Smooth muscle cell (in vitro differentiated cells): ENCODE measurements at regions not wholly inside any gene's neighbourhood (a gene's known extent, or its start where the extent isn't known, plus 50 kb on each side); places are given as distances from the start of the nearest gene placed in this dataset.

Experiments
- DNase-seq: peaks from one replicate; lab custom pipeline; 2025; ENCODE audit not compliant: unreplicated experiment; lab: John Stamatoyannopoulos, UW
- H2AFZ ChIP-seq: fragments of 200-600 bp; sonication (generic); 2 replicates; pipeline ENCODE4 v1.6.0; 2016; ENCODE audit warnings: antibody characterized with exemption, low read depth, mild to moderate bottlenecking
- H3F3A ChIP-seq: fragments of 200-600 bp; sonication (generic); 2 replicates; pipeline ENCODE4 v1.6.0; 2017; ENCODE audit warnings: antibody characterized with exemption, low read depth
- H3K27ac ChIP-seq: fragments of 200-600 bp; sonication (generic); 2 replicates; pipeline ENCODE4 v1.5.1; 2016; ENCODE audit warnings: low read depth, mild to moderate bottlenecking
- H3K27me3 ChIP-seq: fragments of 200-600 bp; sonication (generic); 2 replicates; pipeline ENCODE4 v1.6.1; 2016; ENCODE audit warnings: low read depth, mild to moderate bottlenecking
- H3K36me3 ChIP-seq: fragments of 200-600 bp; sonication (generic); 2 replicates; pipeline ENCODE4 v1.5.1; 2016; ENCODE audit warnings: low read depth
- H3K4me1 ChIP-seq: fragments of 200-600 bp; sonication (generic); 2 replicates; pipeline ENCODE4 v1.5.1; 2016; ENCODE audit warnings: low read depth
- H3K4me2 ChIP-seq: fragments of 200-600 bp; sonication (generic); 2 replicates; pipeline ENCODE4 v1.6.0; 2016; ENCODE audit warnings: mild to moderate bottlenecking
- H3K4me3 ChIP-seq: fragments of 200-600 bp; sonication (generic); 2 replicates; pipeline ENCODE4 v1.5.1; 2016; ENCODE audit warnings: mild to moderate bottlenecking
- H3K79me2 ChIP-seq: fragments of 200-600 bp; sonication (generic); 2 replicates; pipeline ENCODE4 v1.6.0; 2016; ENCODE audit warnings: low read depth, mild to moderate bottlenecking
- H3K9ac ChIP-seq: fragments of 200-600 bp; sonication (generic); 2 replicates; pipeline ENCODE4 v1.6.0; 2016; ENCODE audit warnings: low read depth
- H3K9me3 ChIP-seq: fragments of 200-600 bp; sonication (generic); replicated peaks from 2 replicates; pipeline ENCODE4 v1.5.1; 2016; ENCODE audit warnings: low read depth
- H4K20me1 ChIP-seq: fragments of 200-600 bp; sonication (generic); 2 replicates; pipeline ENCODE4 v1.6.0; 2016; ENCODE audit warnings: low read depth
- WGBS: methylation state at CpG from one replicate; pipeline ENCODE4 v1.1.7; 2016; ENCODE audit warnings: low lambda C conversion rate; 5-methylcytosine and 5-hydroxymethylcytosine counted together
- TF ChIP-seq, protein P1 (sequence below): fragments of 200-600 bp; sonication (generic); IDR thresholded peaks from 2 replicates; pipeline ENCODE4 v1.5.1; 2017; ENCODE audit warnings: borderline replicate concordance, mild to moderate bottlenecking, antibody characterized with exemption; ENCODE audit not compliant: insufficient read depth, poor library complexity, severe bottlenecking

DNA sequence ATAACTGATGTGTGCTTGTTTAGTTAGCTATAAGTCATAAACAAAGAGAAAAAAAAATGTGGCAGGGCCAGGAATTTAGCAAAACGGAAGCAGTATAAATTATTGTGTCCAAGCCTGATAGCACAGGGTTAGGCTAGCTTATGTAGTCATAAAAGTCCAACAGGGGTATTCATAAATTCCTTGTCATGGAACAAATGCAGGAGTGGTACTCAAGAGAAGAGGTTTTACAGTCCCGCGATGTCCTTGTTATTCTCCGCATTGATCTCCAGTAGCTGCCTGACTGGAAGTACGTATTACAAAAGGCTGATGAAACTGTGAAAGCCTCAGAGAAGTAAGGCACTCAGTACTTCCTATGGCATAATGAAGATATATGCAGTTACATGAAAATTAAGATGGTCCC is 336.9 kb upstream of the TRAM1L1 start:
- Histone ChIP-seq H2AFZ (no peak overlapping the region), H4K20me1 (no peaks in the 10 kb centered on the region), H3K9ac (no peak overlapping the region), H3K36me3 (no peaks in the 10 kb centered on the region), H3K4me2 (no peak overlapping the region), H3K9me3 (no peaks in the 10 kb centered on the region), H3K4me3 (no peak overlapping the region), H3K27ac (no peak overlapping the region), H3F3A (no peaks in the 10 kb centered on the region), H3K79me2 (no peaks in the 10 kb centered on the region), H3K27me3 (no peaks in the 10 kb centered on the region), H3K4me1 (no peaks in the 10 kb centered on the region)
- TF ChIP-seq, protein P1, sequence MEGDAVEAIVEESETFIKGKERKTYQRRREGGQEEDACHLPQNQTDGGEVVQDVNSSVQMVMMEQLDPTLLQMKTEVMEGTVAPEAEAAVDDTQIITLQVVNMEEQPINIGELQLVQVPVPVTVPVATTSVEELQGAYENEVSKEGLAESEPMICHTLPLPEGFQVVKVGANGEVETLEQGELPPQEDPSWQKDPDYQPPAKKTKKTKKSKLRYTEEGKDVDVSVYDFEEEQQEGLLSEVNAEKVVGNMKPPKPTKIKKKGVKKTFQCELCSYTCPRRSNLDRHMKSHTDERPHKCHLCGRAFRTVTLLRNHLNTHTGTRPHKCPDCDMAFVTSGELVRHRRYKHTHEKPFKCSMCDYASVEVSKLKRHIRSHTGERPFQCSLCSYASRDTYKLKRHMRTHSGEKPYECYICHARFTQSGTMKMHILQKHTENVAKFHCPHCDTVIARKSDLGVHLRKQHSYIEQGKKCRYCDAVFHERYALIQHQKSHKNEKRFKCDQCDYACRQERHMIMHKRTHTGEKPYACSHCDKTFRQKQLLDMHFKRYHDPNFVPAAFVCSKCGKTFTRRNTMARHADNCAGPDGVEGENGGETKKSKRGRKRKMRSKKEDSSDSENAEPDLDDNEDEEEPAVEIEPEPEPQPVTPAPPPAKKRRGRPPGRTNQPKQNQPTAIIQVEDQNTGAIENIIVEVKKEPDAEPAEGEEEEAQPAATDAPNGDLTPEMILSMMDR: no peak
- DNase-seq: no peak
- 64% methylated on average over 5 of the region's 5 CpGs for WGBS

DNA sequence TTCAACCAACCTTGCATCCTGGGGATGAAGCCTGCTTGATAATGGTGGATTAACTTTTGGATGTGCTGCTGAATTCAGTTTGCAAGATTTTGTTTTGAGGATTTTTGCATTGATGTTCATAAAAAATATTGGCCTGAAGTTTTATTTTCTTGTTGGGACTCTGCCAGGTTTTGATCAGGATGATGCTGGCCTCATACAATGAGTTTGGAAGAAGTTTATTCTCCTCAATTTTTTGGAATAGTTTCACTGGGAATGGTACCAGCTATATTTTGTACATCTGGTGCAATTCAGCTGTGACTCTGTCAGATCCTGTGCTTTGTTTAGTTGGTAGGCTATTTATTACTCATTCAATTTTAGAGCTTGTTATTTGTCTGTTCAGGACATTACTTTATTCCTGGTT is 340.3 kb upstream of the TRAM1L1 start:
- H4K20me1 ChIP-seq: no peaks in the 10 kb centered on the region
- H2AFZ ChIP-seq: no peak overlapping the region
- no peak overlapping the region for H3K4me3 ChIP-seq
- H3K4me1 ChIP-seq: no peaks in the 10 kb centered on the region
- H3F3A ChIP-seq: no peaks in the 10 kb centered on the region
- no peaks in the 10 kb centered on the region for H3K36me3 ChIP-seq
- TF ChIP-seq, protein P1: no peak
- H3K9me3 ChIP-seq: no peaks in the 10 kb centered on the region
- no peak for DNase-seq
- H3K4me2 ChIP-seq: no peak overlapping the region
- H3K79me2 ChIP-seq: no peaks in the 10 kb centered on the region
- no peaks in the 10 kb centered on the region for H3K27me3 ChIP-seq
- H3K9ac ChIP-seq: no peak overlapping the region
- H3K27ac ChIP-seq: no peak overlapping the region

DNA sequence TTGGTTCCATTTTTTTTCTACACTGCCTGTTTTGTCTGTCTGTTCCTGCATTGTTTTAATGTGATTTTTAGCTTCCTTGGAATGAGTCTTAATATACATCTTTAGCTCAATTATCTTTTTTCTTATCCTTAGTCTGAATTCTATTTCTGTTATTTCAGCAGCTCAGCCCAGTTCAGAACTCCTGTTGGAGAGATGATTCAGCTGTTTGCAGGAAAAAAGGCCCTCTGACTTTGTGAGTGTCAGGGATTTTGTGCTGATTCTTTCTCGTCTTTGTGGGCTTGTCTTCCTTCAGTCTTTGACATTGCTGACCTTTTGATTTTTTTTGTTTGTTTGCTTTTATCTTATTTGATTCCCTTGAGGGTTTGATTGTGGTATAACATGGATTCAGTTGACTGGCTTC is 343.2 kb upstream of the TRAM1L1 start:
- Histone ChIP-seq H3K4me2 (peak overlapping the region; percentile 76), H3K27me3 (no peaks in the 10 kb centered on the region), H3K9ac (no peak overlapping the region), H3K79me2 (no peaks in the 10 kb centered on the region), H3K9me3 (no peaks in the 10 kb centered on the region), H3F3A (no peaks in the 10 kb centered on the region), H4K20me1 (no peaks in the 10 kb centered on the region), H3K36me3 (no peaks in the 10 kb centered on the region), H3K4me3 (no peak overlapping the region), H2AFZ (peak overlapping the region; percentile 52), H3K27ac (peak overlapping the region; percentile 71), H3K4me1 (no peaks in the 10 kb centered on the region)
- DNase-seq: no peak
- 13% methylated on average over 1 of the region's 1 CpG for WGBS
- TF ChIP-seq, protein P1: no peak

DNA sequence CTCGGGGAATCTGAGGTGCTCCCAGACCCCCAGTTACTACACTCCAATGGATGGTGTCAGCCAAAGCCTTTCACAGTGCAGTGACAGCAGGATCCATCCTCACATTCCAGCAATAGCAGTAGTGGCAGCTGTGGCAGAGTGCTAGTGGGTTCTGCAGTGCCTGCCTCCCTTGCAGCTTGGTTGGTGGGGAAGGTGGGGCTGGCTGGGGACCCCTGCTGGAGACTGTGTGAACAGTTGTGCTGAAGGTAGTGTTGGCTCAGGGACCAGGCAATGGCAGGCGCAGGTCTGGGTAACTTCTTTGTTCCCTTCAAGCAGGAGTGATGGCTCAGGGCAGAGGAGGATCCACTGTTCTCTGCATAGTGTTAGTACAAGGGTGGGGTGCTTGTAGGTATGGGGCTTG is 343.7 kb upstream of the TRAM1L1 start:
- Histone ChIP-seq H3K4me2 (no peak overlapping the region), H3K79me2 (no peaks in the 10 kb centered on the region), H2AFZ (peak overlapping the region; percentile 52), H3K4me3 (no peak overlapping the region), H3K9ac (no peak overlapping the region), H3K27me3 (no peaks in the 10 kb centered on the region), H3K9me3 (no peaks in the 10 kb centered on the region), H3K36me3 (no peaks in the 10 kb centered on the region), H4K20me1 (no peaks in the 10 kb centered on the region), H3K27ac (peak overlapping the region; percentile 71), H3K4me1 (no peaks in the 10 kb centered on the region), H3F3A (no peaks in the 10 kb centered on the region)
- TF ChIP-seq, protein P1: no peak
- DNase-seq: no peak
- 96% methylated on average over 2 of the region's 2 CpGs for WGBS
